ENCODE measurements at regions not wholly inside any gene's neighbourhood (a gene's known extent, or its start where the extent isn't known, plus 50 kb on each side); places are given as distances from the start of the nearest gene placed in this dataset.

GRCh38 chr7:41312235-41312634, 390.7 kb downstream of the INHBA start:
- TF ChIP-seq POLR2A (IDR thresholded peaks at IDR 0.05; ENCODE audit: low read length) (no peak), GATA1 (IDR thresholded peaks at IDR 0.05; ENCODE audit: low read depth, low read length) (no peak)

Data from erythroblast (primary cell).